ENCODE measurements at regions not wholly inside any gene's neighbourhood (a gene's known extent, or its start where the extent isn't known, plus 50 kb on each side); places are given as distances from the start of the nearest gene placed in this dataset.
"Not testable (repeated sequence)": the region's sequence is repeated elsewhere in the genome, so short reads cannot be mapped to it uniquely, and the experiment has no call there.

DNA sequence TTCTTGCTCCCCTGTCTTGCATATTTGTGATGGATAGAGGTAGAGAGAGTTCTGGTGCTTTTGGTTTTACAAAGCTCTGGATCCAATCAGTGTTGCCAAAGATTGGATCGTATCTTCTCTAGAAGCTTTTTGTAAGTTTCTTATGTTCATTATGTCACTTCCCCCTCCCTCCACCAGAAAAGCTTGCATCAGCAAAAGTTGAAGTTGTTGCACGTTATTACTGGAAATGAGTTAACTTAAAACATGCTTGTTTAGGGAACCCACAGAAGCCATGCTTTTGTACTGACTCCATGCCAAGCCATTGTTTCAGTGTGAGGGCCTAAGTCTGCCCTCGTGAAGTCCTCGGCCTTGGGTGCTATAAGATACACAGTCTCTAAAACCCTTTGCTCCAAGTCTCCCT is 186.5 kb downstream of the ERCC6L2 start:
- FAIRE-seq = no peak

GRCh38 chr9:96061293-96061987 is 185.9 kb downstream of the ERCC6L2 start:
- peak; percentile 71 for FAIRE-seq

DNA sequence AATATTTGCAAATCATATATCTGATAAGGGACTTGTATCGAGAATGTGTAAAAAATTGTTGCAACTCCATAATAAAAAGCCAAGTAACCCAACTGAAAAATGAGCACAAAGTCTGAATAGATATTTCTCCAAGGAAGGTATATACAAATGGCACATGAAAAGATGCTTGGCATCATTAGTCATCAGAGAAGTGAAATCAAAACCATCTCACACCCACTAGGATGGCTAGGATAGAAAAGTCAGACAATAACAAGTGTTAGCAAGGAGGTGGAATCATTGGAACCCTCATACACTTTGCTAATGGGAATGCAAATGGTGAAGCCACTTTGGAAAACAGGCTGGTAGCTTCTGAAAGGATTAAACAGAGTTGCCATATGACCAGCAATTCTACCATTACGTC is 182.7 kb downstream of the ERCC6L2 start:
- no peak for FAIRE-seq

GRCh38 chr9:96057155-96057554 is 181.7 kb downstream of the ERCC6L2 start:
- FAIRE-seq = no peak

GRCh38 chr9:96056226-96056625 is 180.7 kb downstream of the ERCC6L2 start:
- FAIRE-seq = no peak

GRCh38 chr9:96054248-96054647 is 178.8 kb downstream of the ERCC6L2 start:
- not testable (repeated sequence) for FAIRE-seq

DNA sequence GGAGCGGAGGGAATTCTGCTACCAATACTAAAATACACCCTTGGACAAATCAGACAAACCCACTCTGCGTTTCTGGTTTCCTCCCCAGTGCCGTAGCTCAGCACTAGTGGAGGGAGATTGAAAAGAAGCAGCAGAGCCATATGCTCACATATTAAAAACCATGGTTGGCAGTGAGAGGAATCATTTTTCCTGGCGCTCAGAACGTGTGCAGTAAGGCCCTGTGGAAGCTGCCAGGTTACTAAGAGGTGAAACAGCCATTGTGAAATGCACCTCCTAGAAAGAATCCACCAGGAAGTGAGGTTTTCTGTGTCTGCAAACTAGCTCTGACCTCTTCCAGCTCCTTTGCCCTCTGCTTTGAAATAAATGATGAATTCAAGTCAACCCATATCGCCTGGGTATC is 177.2 kb downstream of the ERCC6L2 start:
- FAIRE-seq = no peak

GRCh38 chr9:96051423-96051822 is 175.9 kb downstream of the ERCC6L2 start:
- FAIRE-seq = no peak

GRCh38 chr9:96050861-96051155 is 175.3 kb downstream of the ERCC6L2 start:
- FAIRE-seq = no peak

DNA sequence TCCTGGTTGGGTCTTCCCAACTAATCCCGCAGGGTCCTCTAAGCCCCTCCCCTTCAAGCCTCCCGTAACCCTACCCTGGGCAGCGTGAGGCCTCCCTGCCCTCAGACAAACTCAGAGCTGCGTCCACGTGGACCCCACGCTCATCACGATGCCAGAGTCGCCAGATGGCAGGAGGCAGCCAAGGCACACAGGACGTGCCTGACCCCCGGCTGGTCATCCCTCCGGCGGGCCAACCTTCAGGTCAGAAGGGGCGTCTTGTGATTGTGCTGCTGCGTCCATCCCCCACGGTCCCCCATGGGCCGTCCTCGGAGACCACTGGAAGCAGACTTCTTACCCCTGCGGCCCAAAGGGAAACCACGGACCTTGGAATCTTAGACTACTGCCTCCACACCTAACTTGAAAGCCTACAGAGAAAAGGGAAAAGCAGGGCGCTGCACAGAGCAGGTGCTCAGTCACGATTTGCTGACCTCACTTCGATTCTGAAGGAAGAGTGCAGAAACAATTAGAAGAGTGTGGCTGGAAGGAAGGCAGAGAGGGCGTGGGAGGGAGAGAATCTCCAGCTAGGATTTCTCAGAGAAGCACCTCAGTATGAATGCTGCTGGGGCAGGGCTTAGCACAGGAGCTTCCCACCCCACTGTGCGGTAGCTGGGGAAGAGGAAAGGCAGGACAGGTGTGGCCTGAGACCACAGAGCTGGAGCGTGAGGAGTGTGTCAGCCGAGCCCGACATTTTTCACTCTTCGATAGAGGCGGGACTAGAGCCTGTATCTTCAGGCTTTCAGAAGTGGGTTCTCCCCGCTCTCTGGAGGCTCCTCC is 174.8 kb downstream of the ERCC6L2 start:
- no peak for FAIRE-seq

GRCh38 chr9:96048956-96049831 is 173.7 kb downstream of the ERCC6L2 start:
- no peak for FAIRE-seq

GRCh38 chr9:96048104-96048955 is 172.8 kb downstream of the ERCC6L2 start:
- no peak for FAIRE-seq

- no peak for FAIRE-seq
Observed at GRCh38 chr9:96047741-96048103, 172.2 kb downstream of the ERCC6L2 start.

DNA sequence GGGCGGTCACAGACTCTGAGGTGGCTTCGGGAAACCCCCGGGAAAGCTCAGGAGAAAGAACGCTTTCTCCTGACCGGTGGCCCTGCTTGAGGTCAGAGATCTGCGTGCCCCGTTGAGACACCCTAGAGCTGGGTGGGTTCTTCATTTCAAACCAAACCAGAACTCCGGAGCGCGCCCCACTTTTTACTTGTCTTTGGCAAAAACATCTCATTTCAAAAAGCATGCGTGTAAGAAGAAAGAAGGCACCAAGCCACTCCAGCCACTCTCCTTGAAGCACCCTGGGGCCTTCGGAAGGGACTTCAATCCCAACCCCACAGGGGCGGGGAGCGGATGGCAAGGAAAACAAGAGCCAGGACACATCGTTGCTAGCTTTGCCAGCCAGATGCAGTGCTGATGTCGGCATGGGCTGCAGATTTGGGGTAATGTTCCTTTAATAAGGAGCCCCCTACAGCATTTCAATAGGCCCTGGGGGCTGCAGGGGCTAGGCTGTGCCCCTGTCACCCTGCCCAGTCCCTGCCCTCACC is 171.7 kb downstream of the ERCC6L2 start:
- no peak for FAIRE-seq

- no peak for FAIRE-seq
Observed at GRCh38 chr9:96045811-96046210, 170.3 kb downstream of the ERCC6L2 start.

- no peak for FAIRE-seq
Observed at GRCh38 chr9:96044401-96044800, 168.9 kb downstream of the ERCC6L2 start.

DNA sequence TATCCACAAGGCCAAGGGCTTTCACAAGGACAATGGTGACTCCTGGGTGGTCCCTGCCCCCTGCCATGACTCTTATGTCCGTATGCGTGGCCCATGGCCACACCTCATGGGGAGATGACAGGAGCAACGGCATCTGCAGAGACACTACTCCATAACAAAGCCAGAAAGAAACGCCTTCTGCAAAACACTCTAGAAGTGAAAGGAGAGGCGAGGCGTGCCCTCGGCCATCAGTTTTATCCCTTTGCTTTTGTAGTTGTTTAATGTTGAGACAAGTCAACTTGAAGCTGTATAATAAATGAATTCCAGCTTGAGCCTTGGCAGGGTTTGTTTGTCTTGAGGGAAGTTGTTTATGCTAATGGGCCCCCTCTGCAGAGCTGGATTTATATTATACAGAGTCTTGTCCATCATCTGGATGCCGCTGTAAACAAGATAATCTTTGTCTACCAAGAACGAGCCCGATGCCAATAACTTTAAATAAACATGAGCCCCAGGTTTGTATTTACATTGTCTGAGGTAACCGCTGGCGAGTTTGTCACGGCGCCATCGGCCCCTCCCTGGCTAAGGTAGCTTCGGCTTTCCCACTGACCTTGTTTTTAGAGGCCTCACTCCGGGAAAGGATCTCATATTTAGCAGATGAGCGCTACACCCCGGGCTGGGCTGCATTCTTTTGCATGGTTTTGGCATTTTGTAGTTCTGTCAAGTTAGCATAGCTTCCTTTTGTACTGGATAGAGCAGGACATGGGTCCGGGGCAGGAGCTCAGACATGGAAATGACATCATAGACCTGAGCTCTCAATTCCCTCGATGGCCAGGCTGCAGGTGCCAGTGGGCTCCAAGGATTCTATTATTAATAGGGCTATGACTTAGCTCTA is 165.3 kb downstream of the ERCC6L2 start:
- FAIRE-seq = peak; percentile 77

GRCh38 chr9:96038914-96039313 is 163.4 kb downstream of the ERCC6L2 start:
- no peak for FAIRE-seq

- no peak for FAIRE-seq
Observed at GRCh38 chr9:96038271-96038670, 162.8 kb downstream of the ERCC6L2 start.

GRCh38 chr9:96034553-96035122 is 159.1 kb downstream of the ERCC6L2 start:
- FAIRE-seq = no peak

DNA sequence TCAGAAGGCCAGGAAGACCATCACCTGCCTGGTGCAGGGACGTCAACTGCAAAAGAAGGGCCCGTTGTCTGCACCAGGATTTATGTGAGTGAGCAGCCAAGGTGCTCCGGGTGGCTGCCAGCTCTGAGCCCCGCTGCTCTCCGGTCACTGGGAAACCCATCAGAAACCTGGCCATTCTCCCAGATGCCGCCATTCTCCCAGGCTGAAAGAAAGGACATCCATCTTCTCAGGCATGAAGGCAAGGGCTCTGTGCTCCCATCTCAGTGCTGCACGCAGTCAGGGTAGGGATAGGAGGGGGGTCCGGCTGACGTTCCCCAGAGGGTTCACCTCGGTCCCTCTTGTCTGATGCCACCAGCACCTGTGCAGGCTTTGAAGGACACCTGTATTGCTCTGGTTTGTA is 158.4 kb downstream of the ERCC6L2 start:
- no peak for FAIRE-seq
